Mesenchymal stem cell (in vitro differentiated cells and primary cell): ENCODE measurements at regions not wholly inside any gene's neighbourhood (a gene's known extent, or its start where the extent isn't known, plus 50 kb on each side); places are given as distances from the start of the nearest gene placed in this dataset.

Experiments used
- DNase-seq: peaks from one replicate; pipeline ENCODE4 v3.0.0-alpha.2; 2013
- H2AFZ ChIP-seq: one replicate; pipeline ENCODE4 v1.6.1; 2013; ENCODE audit warnings: low read depth, mild to moderate bottlenecking, control low read depth, inconsistent platforms, low read length, moderate library complexity
- H2AK5ac ChIP-seq: 2 replicates; pipeline ENCODE4 v1.6.1; 2013; ENCODE audit warnings: low read length, moderate library complexity, mild to moderate bottlenecking, inconsistent platforms; ENCODE audit not compliant: severe bottlenecking
- H2BK120ac ChIP-seq: one replicate; pipeline ENCODE4 v1.6.1; 2013; ENCODE audit warnings: low read depth, mild to moderate bottlenecking, inconsistent platforms, low read length, moderate library complexity
- H2BK12ac ChIP-seq, 2 experiments: one replicate each; pipeline ENCODE4 v1.6.1; 2013; ENCODE audit warnings: inconsistent platforms in 2 of 2, low read length in 2 of 2, mild to moderate bottlenecking in 2 of 2, moderate library complexity in 2 of 2, control low read depth in 1 of 2
- H2BK15ac ChIP-seq: one replicate; pipeline ENCODE4 v1.6.1; 2013; ENCODE audit warnings: mild to moderate bottlenecking, low read depth, inconsistent platforms; ENCODE audit not compliant: poor library complexity, severe bottlenecking
- H2BK5ac ChIP-seq: 2 replicates; pipeline ENCODE4 v1.6.1; 2013; ENCODE audit warnings: low read depth, mild to moderate bottlenecking, low read length, control low read depth, inconsistent platforms; ENCODE audit not compliant: poor library complexity, severe bottlenecking
- H3K14ac ChIP-seq, 2 experiments: one replicate each; pipeline ENCODE4 v1.6.1; 2013; ENCODE audit warnings: inconsistent platforms in 2 of 2, low read length in 2 of 2, control low read depth in 1 of 2, mild to moderate bottlenecking in 1 of 2, moderate library complexity in 1 of 2
- H3K18ac ChIP-seq, 2 experiments: one replicate each; pipeline ENCODE4 v1.6.1; 2013; ENCODE audit warnings: inconsistent platforms in 2 of 2, low read length in 2 of 2, control low read depth in 1 of 2, low read depth in 1 of 2, mild to moderate bottlenecking in 1 of 2
- H3K23ac ChIP-seq, 2 experiments: one replicate each; pipeline ENCODE4 v1.6.1; 2013; ENCODE audit warnings: inconsistent platforms in 2 of 2, low read length in 2 of 2, mild to moderate bottlenecking in 2 of 2, moderate library complexity in 2 of 2, control low read depth in 1 of 2
- H3K27ac ChIP-seq: 2 replicates; pipeline ENCODE4 v1.5.1; 2013; ENCODE audit warnings: mild to moderate bottlenecking, moderate library complexity, low read length, control low read depth, inconsistent platforms; ENCODE audit not compliant: poor library complexity, severe bottlenecking
- H3K27me3 ChIP-seq, 2 experiments: 2 replicates each; pipeline versions ENCODE4 v1.6.1 to v1.7.0; 2013; ENCODE audit warnings: low read length in 2 of 2, mild to moderate bottlenecking in 2 of 2, moderate library complexity in 2 of 2, control low read depth in 1 of 2, inconsistent platforms in 1 of 2; ENCODE audit not compliant: control insufficient read depth in 1 of 2, insufficient read depth in 1 of 2
- H3K36me3 ChIP-seq, 2 experiments: 2 replicates each; pipeline versions ENCODE4 v1.6.1 to v1.7.0; 2013; ENCODE audit warnings: low read length in 2 of 2, control low read depth in 1 of 2, inconsistent platforms in 1 of 2, low read depth in 1 of 2, mild to moderate bottlenecking in 1 of 2; ENCODE audit not compliant: insufficient read depth in 2 of 2, control insufficient read depth in 1 of 2
- H3K4ac ChIP-seq, 2 experiments: one replicate each; pipeline ENCODE4 v1.6.1; 2013; ENCODE audit warnings: inconsistent platforms in 2 of 2, low read length in 2 of 2, mild to moderate bottlenecking in 2 of 2, moderate library complexity in 2 of 2, control low read depth in 1 of 2, low read depth in 1 of 2
- H3K4me1 ChIP-seq: 2 replicates; pipeline ENCODE4 v1.6.1; 2013; ENCODE audit warnings: low read depth, low read length, control low read depth; ENCODE audit not compliant: control insufficient read depth, insufficient read depth
- H3K4me2 ChIP-seq: 2 replicates; pipeline ENCODE4 v1.6.1; 2013; ENCODE audit warnings: low read length, mild to moderate bottlenecking, inconsistent platforms; ENCODE audit not compliant: poor library complexity, severe bottlenecking
- H3K4me3 ChIP-seq, 2 experiments: 2 replicates each; pipeline versions ENCODE4 v1.5.1 to v1.7.0; 2013; ENCODE audit warnings: low read length in 2 of 2, mild to moderate bottlenecking in 2 of 2, control low read depth in 1 of 2, low read depth in 1 of 2; ENCODE audit not compliant: insufficient read depth in 1 of 2
- H3K79me1 ChIP-seq: replicated peaks from 2 replicates; pipeline ENCODE4 v1.6.1; 2013; ENCODE audit warnings: mild to moderate bottlenecking, control low read depth, low read length, inconsistent platforms; ENCODE audit not compliant: poor library complexity, severe bottlenecking
- H3K9ac ChIP-seq: 2 replicates; pipeline ENCODE4 v1.7.0; 2013; ENCODE audit warnings: mild to moderate bottlenecking, low read length, moderate library complexity
- H3K9me3 ChIP-seq: 2 replicates; pipeline ENCODE4 v1.7.0; 2013; ENCODE audit warnings: mild to moderate bottlenecking, low read length; ENCODE audit not compliant: control insufficient read depth
- H4K8ac ChIP-seq: one replicate; pipeline ENCODE4 v1.6.1; 2013; ENCODE audit warnings: inconsistent platforms, mild to moderate bottlenecking, low read length, moderate library complexity
- H4K91ac ChIP-seq: one replicate; pipeline ENCODE4 v1.6.1; 2013; ENCODE audit warnings: mild to moderate bottlenecking, low read length, inconsistent platforms
- WGBS: methylation state at CpG from one replicate; pipeline ENCODE4 v1.1.7; 2013; ENCODE audit warnings: mixed read lengths; 5-methylcytosine and 5-hydroxymethylcytosine counted together

DNA sequence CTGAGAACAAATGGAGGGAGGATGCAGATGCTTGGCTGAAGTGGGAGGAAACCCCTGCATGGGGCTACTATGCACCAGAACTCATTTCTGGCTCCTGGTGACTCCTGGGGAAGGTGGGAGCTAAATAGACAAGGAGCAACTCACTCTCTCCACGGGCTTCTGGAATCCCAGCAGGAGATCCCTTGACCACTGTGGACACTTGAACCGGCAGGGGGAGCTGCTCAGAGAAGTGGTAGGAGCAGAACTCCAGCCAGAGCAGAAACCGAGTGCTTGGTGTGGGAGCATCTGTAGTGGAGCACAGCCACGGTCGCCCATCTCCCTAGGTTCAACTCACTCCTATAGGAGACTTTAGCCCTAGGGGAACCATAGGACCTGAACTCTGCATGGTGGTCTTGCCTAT is 205.6 kb upstream of the GJB5 start:
- Histone ChIP-seq H2BK120ac (no peak overlapping the region), H2BK5ac (no peak overlapping the region), H3K9ac (no peak overlapping the region), H3K23ac (no peak overlapping the region), H3K4me2 (no peak overlapping the region), H2AFZ (no peak overlapping the region), H2AK5ac (no peak overlapping the region), H3K36me3 (no peaks in the 10 kb centered on the region), H3K4me1 (no peaks in the 10 kb centered on the region), H3K14ac (no peak overlapping the region), H3K4ac (no peak overlapping the region), H3K4me3 (no peak overlapping the region), H3K27me3 (peaks cover 0 to 6% of the 10 kb centered on the region in 2 experiments), H3K79me1 (no peaks in the 10 kb centered on the region), H3K27ac (no peak overlapping the region), H3K9me3 (peaks cover 17% of the 10 kb centered on the region), H3K18ac (no peak overlapping the region), H4K91ac (no peak overlapping the region), H4K8ac (no peak overlapping the region), H2BK15ac (no peak overlapping the region), H2BK12ac (no peak overlapping the region)
- WGBS, result 0% methylated on average over 3 of the region's 5 CpGs
- DNase-seq, result no peak

DNA sequence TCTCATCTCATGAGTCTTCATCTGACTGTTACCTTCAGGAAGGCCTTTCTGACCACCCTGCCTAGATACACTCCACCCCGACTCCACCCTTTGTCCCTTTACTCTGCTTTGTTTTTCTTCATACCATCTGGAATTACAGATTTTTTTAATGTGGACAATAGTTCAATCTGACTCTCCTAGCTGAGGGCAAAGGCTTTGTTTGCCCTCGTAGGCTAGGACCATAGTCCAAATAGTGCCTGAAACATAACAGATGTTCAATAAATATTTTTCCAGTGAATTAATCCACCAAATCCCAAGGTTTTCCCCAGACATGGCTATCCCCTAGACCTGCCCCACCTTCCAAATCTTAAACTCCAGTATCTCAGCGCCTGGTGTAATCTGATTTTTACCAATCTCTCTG is 176.5 kb upstream of the GJB5 start:
- Histone ChIP-seq H4K91ac (no peak overlapping the region), H2AK5ac (no peak overlapping the region), H2AFZ (no peak overlapping the region), H3K27me3 (peaks cover 0 to 42% of the 10 kb centered on the region in 2 experiments), H3K14ac (no peak overlapping the region), H3K36me3 (no peaks in the 10 kb centered on the region), H2BK15ac (no peak overlapping the region), H3K79me1 (no peaks in the 10 kb centered on the region), H2BK12ac (no peak overlapping the region), H2BK5ac (no peak overlapping the region), H4K8ac (no peak overlapping the region), H3K23ac (no peak overlapping the region), H2BK120ac (no peak overlapping the region), H3K4ac (no peak overlapping the region), H3K4me2 (no peak overlapping the region), H3K4me3 (no peak overlapping the region), H3K4me1 (no peaks in the 10 kb centered on the region), H3K9me3 (peaks cover 5% of the 10 kb centered on the region), H3K9ac (no peak overlapping the region), H3K27ac (no peak overlapping the region), H3K18ac (no peak overlapping the region)
- no peak for DNase-seq
- 44% methylated on average over 3 of the region's 3 CpGs for WGBS

DNA sequence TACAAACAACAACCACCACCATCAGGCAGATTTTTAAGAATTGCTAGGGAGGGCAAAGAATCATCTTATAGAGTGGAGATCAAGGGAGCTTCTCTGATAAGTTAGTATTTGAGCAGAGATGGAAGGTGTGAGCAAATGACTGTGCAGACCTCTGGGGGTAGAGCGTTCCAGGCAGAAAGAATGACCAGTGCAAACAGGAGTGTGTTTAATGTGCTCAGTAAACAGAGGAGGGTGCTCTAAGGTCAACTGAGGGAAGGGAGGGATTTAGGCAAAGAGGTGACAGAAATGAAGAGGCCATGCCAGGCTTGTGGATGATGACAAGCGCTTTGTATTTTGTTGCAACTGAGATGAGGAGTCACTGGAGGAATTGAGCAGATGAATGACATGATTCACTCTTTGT is 172.5 kb upstream of the GJB5 start:
- Histone ChIP-seq H3K4me3 (no peak overlapping the region), H3K4ac (no peak overlapping the region), H3K14ac (no peak overlapping the region), H2BK120ac (no peak overlapping the region), H2AK5ac (no peak overlapping the region), H3K79me1 (no peaks in the 10 kb centered on the region), H3K18ac (no peak overlapping the region), H3K4me2 (no peak overlapping the region), H2BK15ac (no peak overlapping the region), H3K4me1 (no peaks in the 10 kb centered on the region), H3K9ac (no peak overlapping the region), H3K9me3 (peaks cover 5% of the 10 kb centered on the region), H3K27me3 (peaks cover 0 to 66% of the 10 kb centered on the region in 2 experiments), H2AFZ (no peak overlapping the region), H2BK12ac (no peak overlapping the region), H4K91ac (no peak overlapping the region), H3K27ac (no peak overlapping the region), H3K23ac (no peak overlapping the region), H4K8ac (no peak overlapping the region), H3K36me3 (no peaks in the 10 kb centered on the region), H2BK5ac (no peak overlapping the region)
- DNase-seq, result no peak
- WGBS, result 84% methylated on average over 2 of the region's 2 CpGs

DNA sequence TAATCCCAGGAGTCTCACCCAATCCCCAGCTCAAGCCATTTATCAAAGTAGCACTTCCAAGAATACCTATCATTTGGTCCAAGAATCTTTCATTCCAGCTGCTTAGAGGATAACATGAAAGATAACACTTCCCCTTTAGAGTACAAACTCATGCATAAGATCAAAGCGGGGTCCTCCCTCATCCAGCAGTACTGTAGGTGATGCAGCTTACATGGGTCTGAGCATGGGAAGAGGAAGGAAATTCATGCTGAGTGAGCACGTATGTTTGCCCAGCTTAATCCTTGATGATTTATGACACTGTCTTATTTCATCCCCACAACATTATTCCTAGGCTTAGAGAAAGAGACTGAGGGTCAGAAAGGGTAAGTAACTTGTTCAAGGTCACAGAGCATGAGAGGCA is 167.1 kb upstream of the GJB5 start:
- Histone ChIP-seq H4K91ac (no peak overlapping the region), H2BK120ac (no peak overlapping the region), H3K9ac (no peak overlapping the region), H3K23ac (no peak overlapping the region), H3K27me3 (peaks cover 0 to 80% of the 10 kb centered on the region in 2 experiments), H3K79me1 (no peaks in the 10 kb centered on the region), H3K4ac (no peak overlapping the region), H4K8ac (no peak overlapping the region), H3K4me3 (no peak overlapping the region), H2BK15ac (no peak overlapping the region), H3K36me3 (no peaks in the 10 kb centered on the region), H3K9me3 (peaks cover 3% of the 10 kb centered on the region), H3K18ac (no peak overlapping the region), H2BK12ac (no peak overlapping the region), H3K14ac (no peak overlapping the region), H3K4me1 (no peaks in the 10 kb centered on the region), H3K27ac (no peak overlapping the region), H3K4me2 (no peak overlapping the region), H2AFZ (no peak overlapping the region), H2BK5ac (no peak overlapping the region), H2AK5ac (no peak overlapping the region)
- no peak for DNase-seq
- WGBS, result 100% methylated on average over 1 of the region's 2 CpGs
